ENCODE measurements at regions not wholly inside any gene's neighbourhood (a gene's known extent, or its start where the extent isn't known, plus 50 kb on each side); places are given as distances from the start of the nearest gene placed in this dataset.
"Not testable (repeated sequence)": the region's sequence is repeated elsewhere in the genome, so short reads cannot be mapped to it uniquely, and the experiment has no call there.

GRCh38 chr15:70240820-70241430 lies 143.2 kb upstream of the TLE3 start:
- 95% methylated on average over 12 of the region's 12 CpGs for WGBS
- no peak overlapping the region for H3K27ac ChIP-seq (ENCODE audit: low read depth, low read length)
- H3K4me1 ChIP-seq (ENCODE audit: insufficient read depth, low read length) = 0 out of 2 replicates have a peak, but pooled peaks cover 3% of the 10 kb centered on the region
- no peaks in the 10 kb centered on the region for H3K36me3 ChIP-seq (ENCODE audit: insufficient read depth, low read length)
- H3K4me3 ChIP-seq (ENCODE audit: low read length) = no peak overlapping the region
- no peak overlapping the region for H3K9ac ChIP-seq (ENCODE audit: low read depth, low read length)
- H3K27me3 ChIP-seq (ENCODE audit: insufficient read depth, low read length) = no peaks in the 10 kb centered on the region
- H3K9me3 ChIP-seq (ENCODE audit: insufficient read depth, low read depth, low read length) = no peaks in the 10 kb centered on the region

DNA sequence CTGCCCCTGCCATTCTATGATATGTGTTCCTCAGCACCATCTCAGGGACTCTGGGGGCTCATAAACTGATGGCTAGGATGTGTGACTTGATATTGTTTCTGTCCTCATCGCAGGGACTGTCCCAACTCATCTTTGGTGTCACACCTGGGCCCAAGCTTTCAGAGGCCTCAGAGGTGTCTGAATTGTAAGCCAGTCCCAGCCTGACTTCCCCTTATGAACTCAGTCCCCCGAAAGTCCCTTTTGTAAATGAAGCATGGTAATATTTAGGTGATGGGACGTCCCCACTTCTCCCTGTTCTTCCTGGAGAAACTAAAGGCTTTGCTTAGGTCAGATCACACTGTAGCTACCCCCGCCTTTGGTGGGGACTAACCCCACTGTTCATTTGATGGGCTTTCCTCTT lies 142.4 kb upstream of the TLE3 start:
- H3K27ac ChIP-seq (ENCODE audit: low read depth, low read length) = no peak overlapping the region
- H3K36me3 ChIP-seq (ENCODE audit: insufficient read depth, low read length) = no peaks in the 10 kb centered on the region
- no peaks in the 10 kb centered on the region for H3K9me3 ChIP-seq (ENCODE audit: insufficient read depth, low read depth, low read length)
- 93% methylated on average over 4 of the region's 4 CpGs for whole genome bisulfite sequencing
- H3K4me1 ChIP-seq (ENCODE audit: insufficient read depth, low read length) = 0 out of 2 replicates have a peak, but pooled peaks cover 3% of the 10 kb centered on the region
- H3K9ac ChIP-seq (ENCODE audit: low read depth, low read length) = no peak overlapping the region
- no peaks in the 10 kb centered on the region for H3K27me3 ChIP-seq (ENCODE audit: insufficient read depth, low read length)
- no peak overlapping the region for H3K4me3 ChIP-seq (ENCODE audit: low read length)

DNA sequence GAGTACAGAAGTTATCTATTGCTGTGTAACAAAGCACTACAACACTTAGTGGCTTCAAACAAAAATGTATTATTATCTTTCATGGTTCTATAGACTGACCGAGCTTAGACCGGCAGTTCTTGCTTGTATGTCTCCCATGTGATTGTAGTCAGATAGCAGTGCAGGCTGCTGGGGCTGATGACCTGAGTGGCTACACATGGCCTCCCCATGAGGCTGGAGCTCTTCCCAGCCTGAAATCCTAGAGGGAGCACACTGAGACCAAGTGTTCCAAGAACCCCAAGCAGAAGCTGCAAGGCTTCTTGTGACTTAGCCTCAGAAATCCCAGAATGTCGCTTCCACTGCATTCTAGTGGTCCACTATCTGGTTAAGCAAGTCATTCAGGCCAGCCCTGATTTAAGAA lies 141.2 kb upstream of the TLE3 start:
- Histone ChIP-seq H3K36me3 (ENCODE audit: insufficient read depth, low read length) (no peaks in the 10 kb centered on the region), H3K4me3 (ENCODE audit: low read length) (no peak overlapping the region), H3K27me3 (ENCODE audit: insufficient read depth, low read length) (no peaks in the 10 kb centered on the region), H3K9ac (ENCODE audit: low read depth, low read length) (no peak overlapping the region), H3K27ac (ENCODE audit: low read depth, low read length) (no peak overlapping the region), H3K4me1 (ENCODE audit: insufficient read depth, low read length) (0 out of 2 replicates have a peak, but pooled peaks cover 3% of the 10 kb centered on the region), H3K9me3 (ENCODE audit: insufficient read depth, low read depth, low read length) (no peaks in the 10 kb centered on the region)
- 98% methylated on average over 3 of the region's 3 CpGs for WGBS

- no peaks in the 10 kb centered on the region for H3K27me3 ChIP-seq (ENCODE audit: insufficient read depth, low read length)
- H3K4me3 ChIP-seq (ENCODE audit: low read length) = no peak overlapping the region
- WGBS = 91% methylated on average over 2 of the region's 2 CpGs
- no peak overlapping the region for H3K9ac ChIP-seq (ENCODE audit: low read depth, low read length)
- H3K9me3 ChIP-seq (ENCODE audit: insufficient read depth, low read depth, low read length) = peaks cover 4% of the 10 kb centered on the region; the same call in 1 of the 2 replicates
- H3K4me1 ChIP-seq (ENCODE audit: insufficient read depth, low read length) = no peaks in the 10 kb centered on the region
- H3K27ac ChIP-seq (ENCODE audit: low read depth, low read length) = no peak overlapping the region
- no peaks in the 10 kb centered on the region for H3K36me3 ChIP-seq (ENCODE audit: insufficient read depth, low read length)
Observed at GRCh38 chr15:70237626-70238025, 139.9 kb upstream of the TLE3 start.

DNA sequence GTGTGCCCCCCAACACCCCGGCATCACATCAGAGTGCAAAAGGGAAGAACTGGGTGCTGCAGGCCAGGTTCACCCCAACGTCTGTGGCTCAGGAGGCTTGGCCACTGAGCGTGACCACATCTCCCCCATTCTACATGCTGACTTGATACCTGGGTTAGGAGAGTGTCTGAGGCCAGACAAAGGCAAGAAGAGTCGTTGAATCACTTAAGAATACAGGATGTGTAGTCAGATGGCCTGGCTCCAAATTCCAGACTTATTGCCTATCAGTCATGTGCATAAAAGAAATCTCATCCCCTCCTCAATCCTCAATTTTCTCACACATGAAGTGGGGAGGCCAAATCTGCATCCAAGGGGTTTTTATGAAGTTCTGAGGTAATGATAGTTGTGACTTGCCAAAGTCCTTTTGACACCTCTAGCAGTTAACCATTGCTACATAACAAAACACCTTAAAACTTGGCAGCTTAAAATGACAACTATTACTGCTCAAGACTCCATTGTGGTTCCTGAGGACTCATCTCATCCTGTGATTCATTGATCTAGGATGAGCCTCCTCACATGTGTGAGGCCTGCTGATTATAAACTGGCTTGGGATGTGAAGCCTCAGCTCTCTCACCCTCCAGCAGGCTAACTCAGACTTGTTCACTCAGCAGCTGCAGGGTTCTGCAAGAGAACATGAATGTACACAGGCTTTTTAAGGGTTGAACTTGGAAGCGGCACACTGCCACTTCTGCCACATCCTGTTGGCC lies 138.8 kb upstream of the TLE3 start:
- WGBS = 90% methylated on average over 5 of the region's 5 CpGs
- Histone ChIP-seq H3K36me3 (ENCODE audit: insufficient read depth, low read length) (no peaks in the 10 kb centered on the region), H3K9me3 (ENCODE audit: insufficient read depth, low read depth, low read length) (peaks cover 15% of the 10 kb centered on the region), H3K27ac (ENCODE audit: low read depth, low read length) (no peak overlapping the region), H3K9ac (ENCODE audit: low read depth, low read length) (no peak overlapping the region), H3K4me1 (ENCODE audit: insufficient read depth, low read length) (no peaks in the 10 kb centered on the region), H3K27me3 (ENCODE audit: insufficient read depth, low read length) (no peaks in the 10 kb centered on the region), H3K4me3 (ENCODE audit: low read length) (no peak overlapping the region)

GRCh38 chr15:70235347-70235746 lies 137.6 kb upstream of the TLE3 start:
- WGBS = 78% methylated on average over 5 of the region's 5 CpGs
- Histone ChIP-seq H3K4me1 (ENCODE audit: insufficient read depth, low read length) (no peaks in the 10 kb centered on the region), H3K36me3 (ENCODE audit: insufficient read depth, low read length) (no peaks in the 10 kb centered on the region), H3K27me3 (ENCODE audit: insufficient read depth, low read length) (no peaks in the 10 kb centered on the region), H3K9ac (ENCODE audit: low read depth, low read length) (no peak overlapping the region), H3K27ac (ENCODE audit: low read depth, low read length) (no peak overlapping the region), H3K9me3 (ENCODE audit: insufficient read depth, low read depth, low read length) (peaks cover 23% of the 10 kb centered on the region), H3K4me3 (ENCODE audit: low read length) (no peak overlapping the region)

- 81% methylated on average over 9 of the region's 9 CpGs for WGBS
- no peaks in the 10 kb centered on the region for H3K4me1 ChIP-seq (ENCODE audit: insufficient read depth, low read length)
- H3K27ac ChIP-seq (ENCODE audit: low read depth, low read length) = no peak overlapping the region
- H3K9me3 ChIP-seq (ENCODE audit: insufficient read depth, low read depth, low read length) = peaks cover 23% of the 10 kb centered on the region
- H3K27me3 ChIP-seq (ENCODE audit: insufficient read depth, low read length) = no peaks in the 10 kb centered on the region
- no peaks in the 10 kb centered on the region for H3K36me3 ChIP-seq (ENCODE audit: insufficient read depth, low read length)
- H3K9ac ChIP-seq (ENCODE audit: low read depth, low read length) = no peak overlapping the region
- H3K4me3 ChIP-seq (ENCODE audit: low read length) = no peak overlapping the region
Observed at GRCh38 chr15:70234256-70234905, 136.7 kb upstream of the TLE3 start.

DNA sequence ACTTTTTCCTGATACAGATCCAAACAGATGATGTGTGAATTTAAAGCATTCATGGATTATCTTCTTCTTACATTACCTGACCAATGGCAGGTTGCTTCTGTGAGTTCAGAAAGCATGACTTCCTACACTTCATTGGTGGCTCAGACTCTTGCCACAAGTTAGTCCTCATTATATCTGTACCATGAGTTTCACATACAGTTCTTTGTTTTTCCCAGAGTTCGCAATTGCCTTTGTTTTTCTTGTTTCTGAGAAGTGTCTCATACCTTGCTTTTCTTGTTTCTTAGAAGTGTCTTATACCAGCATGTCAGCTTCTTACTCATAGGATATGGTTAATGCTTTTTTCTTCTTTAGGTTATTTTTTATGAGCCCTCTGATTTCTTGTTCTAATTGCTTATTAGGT lies 133.8 kb upstream of the TLE3 start:
- Histone ChIP-seq H3K4me1 (ENCODE audit: insufficient read depth, low read length) (no peaks in the 10 kb centered on the region), H3K9me3 (ENCODE audit: insufficient read depth, low read depth, low read length) (peaks cover 23% of the 10 kb centered on the region), H3K9ac (ENCODE audit: low read depth, low read length) (no peak overlapping the region), H3K4me3 (ENCODE audit: low read length) (no peak overlapping the region), H3K36me3 (ENCODE audit: insufficient read depth, low read length) (no peaks in the 10 kb centered on the region), H3K27ac (ENCODE audit: low read depth, low read length) (no peak overlapping the region), H3K27me3 (ENCODE audit: insufficient read depth, low read length) (no peaks in the 10 kb centered on the region)
- 100% methylated on average over 1 of the region's 1 CpG for WGBS

DNA sequence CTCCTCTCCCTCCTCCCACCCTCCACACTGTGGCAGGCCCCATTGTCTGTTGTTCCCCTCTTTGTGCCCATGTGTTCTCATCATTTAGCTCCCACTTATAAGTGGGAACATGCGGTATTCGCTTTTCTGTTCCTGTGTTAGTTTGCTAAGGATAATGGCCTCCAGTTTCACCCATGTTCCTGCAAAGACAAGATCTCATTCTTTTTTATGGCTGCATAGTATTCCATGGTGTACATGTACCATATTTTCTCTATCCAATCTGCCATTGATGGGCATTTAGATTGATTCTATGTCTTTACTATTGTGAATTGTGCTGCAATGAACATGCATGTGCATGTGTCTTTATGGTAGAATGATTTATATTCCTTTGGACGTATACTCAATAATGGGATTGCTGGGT lies 130.2 kb upstream of the TLE3 start:
- H3K27me3 ChIP-seq (ENCODE audit: insufficient read depth, low read length); H3K4me3 ChIP-seq (ENCODE audit: low read length); H3K27ac ChIP-seq (ENCODE audit: low read depth, low read length); H3K4me1 ChIP-seq (ENCODE audit: insufficient read depth, low read length); H3K36me3 ChIP-seq (ENCODE audit: insufficient read depth, low read length); H3K9ac ChIP-seq (ENCODE audit: low read depth, low read length): not testable (repeated sequence)
- peaks cover 22% of the 10 kb centered on the region for H3K9me3 ChIP-seq (ENCODE audit: insufficient read depth, low read depth, low read length)
- 100% methylated on average over 3 of the region's 3 CpGs for WGBS

DNA sequence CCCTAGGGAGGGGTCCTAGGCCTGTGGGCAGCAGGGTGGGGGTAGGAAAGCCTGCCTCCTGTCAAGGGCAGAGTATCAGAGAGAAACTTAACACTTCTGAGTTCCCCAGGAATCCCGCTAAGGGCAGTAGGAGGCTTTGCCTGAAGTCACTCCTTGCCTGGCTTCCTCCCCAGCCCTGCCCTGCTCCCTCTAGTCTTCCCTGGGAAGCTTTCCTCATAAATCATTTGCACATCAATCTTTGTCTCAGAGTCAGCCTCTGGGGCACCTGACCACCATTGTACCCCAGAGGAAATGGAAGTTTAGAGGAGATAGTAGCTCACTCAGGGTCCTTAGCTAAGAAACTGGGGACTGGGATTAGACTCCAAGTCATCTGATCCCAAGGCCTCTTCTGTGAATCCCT lies 129.4 kb upstream of the TLE3 start:
- Histone ChIP-seq H3K27me3 (ENCODE audit: insufficient read depth, low read length) (no peaks in the 10 kb centered on the region), H3K9ac (ENCODE audit: low read depth, low read length) (no peak overlapping the region), H3K4me1 (ENCODE audit: insufficient read depth, low read length) (no peaks in the 10 kb centered on the region), H3K4me3 (ENCODE audit: low read length) (no peak overlapping the region), H3K36me3 (ENCODE audit: insufficient read depth, low read length) (no peaks in the 10 kb centered on the region), H3K27ac (ENCODE audit: low read depth, low read length) (no peak overlapping the region), H3K9me3 (ENCODE audit: insufficient read depth, low read depth, low read length) (peaks cover 15% of the 10 kb centered on the region)
- 31% methylated on average over 1 of the region's 1 CpG for WGBS

- WGBS = 94% methylated on average over 12 of the region's 12 CpGs
- H3K4me3 ChIP-seq (ENCODE audit: low read length) = no peak overlapping the region
- H3K4me1 ChIP-seq (ENCODE audit: insufficient read depth, low read length) = no peaks in the 10 kb centered on the region
- H3K9me3 ChIP-seq (ENCODE audit: insufficient read depth, low read depth, low read length) = peaks cover 8% of the 10 kb centered on the region
- H3K36me3 ChIP-seq (ENCODE audit: insufficient read depth, low read length) = no peaks in the 10 kb centered on the region
- no peak overlapping the region for H3K27ac ChIP-seq (ENCODE audit: low read depth, low read length)
- H3K27me3 ChIP-seq (ENCODE audit: insufficient read depth, low read length) = no peaks in the 10 kb centered on the region
- H3K9ac ChIP-seq (ENCODE audit: low read depth, low read length) = no peak overlapping the region
Observed at GRCh38 chr15:70226337-70226980, 128.7 kb upstream of the TLE3 start.
